Endothelial cell (in vitro differentiated cells): ENCODE measurements at regions not wholly inside any gene's neighbourhood (a gene's known extent, or its start where the extent isn't known, plus 50 kb on each side); places are given as distances from the start of the nearest gene placed in this dataset.

ENCODE experiments used
- DNase-seq: peaks from one replicate; pipeline ENCODE4 v3.0.0; 2021; ENCODE audit warnings: low spot score
- H3K27ac Mint-ChIP-seq: one replicate; pipeline ENCODE4 v1.8.0; 2021; ENCODE audit warnings: mixed read lengths, inconsistent platforms; ENCODE audit not compliant: unreplicated experiment
- H3K27me3 Mint-ChIP-seq: one replicate; pipeline ENCODE4 v1.8.0; 2021; ENCODE audit warnings: mild to moderate bottlenecking, moderate library complexity, mixed read lengths, inconsistent platforms; ENCODE audit not compliant: unreplicated experiment
- H3K36me3 Mint-ChIP-seq: one replicate; pipeline ENCODE4 v1.8.0; 2021; ENCODE audit warnings: mild to moderate bottlenecking, low read depth, mixed read lengths, inconsistent platforms; ENCODE audit not compliant: unreplicated experiment
- H3K4me1 Mint-ChIP-seq: one replicate; pipeline ENCODE4 v1.8.0; 2021; ENCODE audit warnings: mild to moderate bottlenecking, mixed read lengths, inconsistent platforms; ENCODE audit not compliant: unreplicated experiment
- H3K4me3 Mint-ChIP-seq: one replicate; pipeline ENCODE4 v1.8.0; 2021; ENCODE audit warnings: mild to moderate bottlenecking, mixed read lengths, inconsistent platforms; ENCODE audit not compliant: unreplicated experiment
- H3K9me3 Mint-ChIP-seq: one replicate; pipeline ENCODE4 v1.8.0; 2021; ENCODE audit warnings: mixed read lengths, inconsistent platforms; ENCODE audit not compliant: unreplicated experiment
- CTCF ChIP-seq: fragments of 200-600 bp; sonication (generic); IDR thresholded peaks from one replicate; pipeline ENCODE4 v1.5.0; 2021; ENCODE audit warnings: antibody characterized with exemption; ENCODE audit not compliant: unreplicated experiment

- Mint-ChIP-seq H3K4me3 (no peak overlapping the region), H3K27me3 (peaks cover 1% of the 10 kb centered on the region), H3K36me3 (no peaks in the 10 kb centered on the region), H3K27ac (no peak overlapping the region), H3K4me1 (peaks cover 26% of the 10 kb centered on the region), H3K9me3 (no peaks in the 10 kb centered on the region)
- TF ChIP-seq CTCF, result no peak
- DNase-seq, result no peak
Measured at GRCh38 chr2:111618226-111618977, 265.6 kb downstream of the ANAPC1 start.

GRCh38 chr2:111618978-111619902, 264.8 kb downstream of the ANAPC1 start:
- Mint-ChIP-seq H3K27ac (no peak overlapping the region), H3K9me3 (no peaks in the 10 kb centered on the region), H3K4me1 (peaks cover 26% of the 10 kb centered on the region), H3K27me3 (peaks cover 1% of the 10 kb centered on the region), H3K4me3 (no peak overlapping the region), H3K36me3 (no peaks in the 10 kb centered on the region)
- TF ChIP-seq CTCF, result no peak
- DNase-seq, result no peak

GRCh38 chr2:111620281-111620680, 263.7 kb downstream of the ANAPC1 start:
- peaks cover 1% of the 10 kb centered on the region for H3K27me3 Mint-ChIP-seq
- no peaks in the 10 kb centered on the region for H3K36me3 Mint-ChIP-seq
- no peak for DNase-seq
- H3K4me3 Mint-ChIP-seq, result no peak overlapping the region
- TF ChIP-seq CTCF, result no peak
- peaks cover 26% of the 10 kb centered on the region for H3K4me1 Mint-ChIP-seq
- H3K9me3 Mint-ChIP-seq, result no peaks in the 10 kb centered on the region
- no peak overlapping the region for H3K27ac Mint-ChIP-seq

- H3K27ac Mint-ChIP-seq, result no peak overlapping the region
- H3K9me3 Mint-ChIP-seq, result no peaks in the 10 kb centered on the region
- TF ChIP-seq CTCF, result no peak
- no peak for DNase-seq
- H3K4me3 Mint-ChIP-seq, result no peak overlapping the region
- no peaks in the 10 kb centered on the region for H3K27me3 Mint-ChIP-seq
- H3K4me1 Mint-ChIP-seq, result peaks cover 10% of the 10 kb centered on the region
- H3K36me3 Mint-ChIP-seq, result no peaks in the 10 kb centered on the region
Measured at GRCh38 chr2:111622859-111623258, 261.1 kb downstream of the ANAPC1 start.

- peaks cover 8% of the 10 kb centered on the region for H3K4me1 Mint-ChIP-seq
Measured at GRCh38 chr2:111623380-111623779, 260.6 kb downstream of the ANAPC1 start.

More at GRCh38 chr2:111623380-111623779, 260.6 kb downstream of the ANAPC1 start:
- no peaks in the 10 kb centered on the region for H3K36me3 Mint-ChIP-seq
- no peak overlapping the region for H3K4me3 Mint-ChIP-seq
- TF ChIP-seq CTCF, result no peak
- H3K27me3 Mint-ChIP-seq, result no peaks in the 10 kb centered on the region
- no peaks in the 10 kb centered on the region for H3K9me3 Mint-ChIP-seq
- no peak overlapping the region for H3K27ac Mint-ChIP-seq
- DNase-seq, result no peak
